ENCODE measurements at regions not wholly inside any gene's neighbourhood (a gene's known extent, or its start where the extent isn't known, plus 50 kb on each side); places are given as distances from the start of the nearest gene placed in this dataset.
A peak's percentile ranks its signal among the peaks of the same experiment; 100 is the strongest.
"Not testable (repeated sequence)": the region's sequence is repeated elsewhere in the genome, so short reads cannot be mapped to it uniquely, and the experiment has no call there.

GRCh38 chr2:64922482-64923384, 66.5 kb upstream of the SLC1A4 start:
- 39% methylated on average over 8 of the region's 14 CpGs for WGBS (ENCODE audit: insufficient coverage, low coverage, low lambda C conversion rate, missing lambda C conversion rate)
- no peak overlapping the region for H3K4me3 ChIP-seq
- H3K27me3 ChIP-seq = no peaks in the 10 kb centered on the region
- peak overlapping the region in 2 of 3 donors; percentile 35 to 85 for H3K27ac ChIP-seq
- peaks cover 0 to 25% (median 7%) of the 10 kb centered on the region in 4 donors for H3K4me1 ChIP-seq
- ATAC-seq (peak; percentile 75 to 89 (median 86)), DNase-seq (peak in 2 of 3 donors; percentile 75 to 76)
- no peak for TF ChIP-seq POLR2A (IDR thresholded peaks at IDR 0.05)
- no peak for TF ChIP-seq CTCF (IDR thresholded peaks at IDR 0.05)
- H3K36me3 ChIP-seq = no peaks in the 10 kb centered on the region
- intact Hi-C loops (cut with DNase I) = no loop called here
- H3K9me3 ChIP-seq = no peaks in the 10 kb centered on the region

GRCh38 chr2:64923385-64923710, 65.9 kb upstream of the SLC1A4 start:
- Histone ChIP-seq H3K4me3 (no peak overlapping the region), H3K9me3 (no peaks in the 10 kb centered on the region), H3K4me1 (peaks cover 0 to 25% (median 7%) of the 10 kb centered on the region in 4 donors), H3K36me3 (no peaks in the 10 kb centered on the region), H3K27me3 (no peaks in the 10 kb centered on the region), H3K27ac (peak overlapping the region in 2 of 3 donors; percentile 44 to 85)
- DNase-seq (no peak), ATAC-seq (no peak)
- intact Hi-C loops (cut with DNase I) = no loop called here
- WGBS (ENCODE audit: insufficient coverage, low coverage, low lambda C conversion rate, missing lambda C conversion rate) = 0% methylated on average over 1 of the region's 2 CpGs
- TF ChIP-seq CTCF (IDR thresholded peaks at IDR 0.05) = no peak
- no peak for TF ChIP-seq POLR2A (IDR thresholded peaks at IDR 0.05)

GRCh38 chr2:64924170-64924934, 64.8 kb upstream of the SLC1A4 start:
- intact Hi-C loops (cut with DNase I) = no loop called here
- Histone ChIP-seq H3K4me3 (no peak overlapping the region), H3K36me3 (no peaks in the 10 kb centered on the region), H3K4me1 (peaks cover 0 to 25% (median 7%) of the 10 kb centered on the region in 4 donors), H3K9me3 (no peaks in the 10 kb centered on the region), H3K27me3 (no peaks in the 10 kb centered on the region), H3K27ac (peak overlapping the region in 1 of 3 donors; percentile 85)
- TF ChIP-seq CTCF (IDR thresholded peaks at IDR 0.05) (no peak), POLR2A (IDR thresholded peaks at IDR 0.05) (no peak)
- no peak for ATAC-seq
- no peak for DNase-seq
- WGBS (ENCODE audit: insufficient coverage, low coverage, low lambda C conversion rate, missing lambda C conversion rate) = 55% methylated on average over 2 of the region's 6 CpGs

- H3K27me3 ChIP-seq; H3K4me3 ChIP-seq; DNase-seq; intact Hi-C loops (cut with DNase I); H3K36me3 ChIP-seq; H3K27ac ChIP-seq; H3K9me3 ChIP-seq: not testable (repeated sequence)
- ATAC-seq = peak in 1 of 4 donors; percentile 32
- 25% methylated on average over 1 of the region's 2 CpGs for WGBS (ENCODE audit: insufficient coverage, low coverage, low lambda C conversion rate, missing lambda C conversion rate)
- H3K4me1 ChIP-seq = peaks cover 0 to 25% (median 7%) of the 10 kb centered on the region in 4 donors
Measured at GRCh38 chr2:64925930-64926722, 63.1 kb upstream of the SLC1A4 start.

Data from right lobe of liver (tissue), 6 donors.